ENCODE measurements at regions not wholly inside any gene's neighbourhood (a gene's known extent, or its start where the extent isn't known, plus 50 kb on each side); places are given as distances from the start of the nearest gene placed in this dataset.

DNA sequence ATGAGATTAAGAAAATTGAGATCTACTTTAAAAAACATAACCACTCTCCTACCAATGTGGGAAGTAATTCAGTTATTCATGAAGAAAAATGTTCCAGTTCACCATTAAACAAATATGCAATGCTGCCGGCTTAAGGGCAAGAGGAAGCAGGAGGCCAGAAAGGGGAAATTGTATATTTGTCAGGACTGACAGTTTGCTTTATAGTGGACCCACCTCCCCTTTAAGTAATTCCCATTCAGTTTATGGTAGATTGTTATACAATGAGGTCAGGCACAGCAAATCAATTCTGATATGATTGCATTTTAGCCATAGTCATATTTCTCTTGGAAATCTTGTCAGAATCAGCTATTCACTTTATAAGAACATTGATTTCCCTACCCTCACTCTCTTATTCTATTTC lies 547.8 kb downstream of the FRK start:
- TF ChIP-seq CTCF (conservative IDR thresholded peaks at IDR 0.05; ENCODE audit: low read depth in 2 of 2) (no peak), EZH2 (IDR thresholded peaks at IDR 0.05; ENCODE audit: low read depth, unreplicated experiment) (no peak), REST (IDR thresholded peaks at IDR 0.05; ENCODE audit: unreplicated experiment) (no peak), STAT1 (IDR thresholded peaks at IDR 0.05; ENCODE audit: unreplicated experiment) (no peak)

Data from GM23338 (cell line).